Spleen (tissue), 11 donors: ENCODE measurements at regions not wholly inside any gene's neighbourhood (a gene's known extent, or its start where the extent isn't known, plus 50 kb on each side); places are given as distances from the start of the nearest gene placed in this dataset.
A peak's percentile ranks its signal among the peaks of the same experiment; 100 is the strongest.

Experiments used
- DNase-seq: peaks from one replicate; pipeline ENCODE4 v3.0.0-alpha.2; 2020
- H3K27ac ChIP-seq, 8 donors: fragments of 200-600 bp; sonication (generic) in 7 of 8; 1 replicate in 4 of 8; 2 replicates in 4 of 8; pipeline versions ENCODE4 v1.5.0 to v1.8.0; 2016 to 2021; ENCODE audit warnings: inconsistent platforms in 4 of 8, mild to moderate bottlenecking in 4 of 8, moderate library complexity in 1 of 8
- H3K27me3 ChIP-seq, 7 donors: fragments of 200-600 bp; sonication (generic) in 6 of 7; replicated peaks in 1 of 7; 1 replicate in 4 of 7; 2 replicates in 3 of 7; pipeline versions ENCODE4 v1.5.0 to v1.8.0; 2016 to 2021; ENCODE audit warnings: inconsistent platforms in 3 of 7, mild to moderate bottlenecking in 1 of 7
- H3K36me3 ChIP-seq, 6 donors: fragments of 200-600 bp; sonication (generic) in 5 of 6; 1 replicate in 4 of 6; 2 replicates in 2 of 6; pipeline versions ENCODE4 v1.5.0 to v1.8.0; 2016 to 2021; ENCODE audit warnings: inconsistent platforms in 2 of 6
- H3K4me1 ChIP-seq, 6 donors: fragments of 200-600 bp; sonication (generic) in 5 of 6; 1 replicate in 3 of 6; 2 replicates in 3 of 6; pipeline versions ENCODE4 v1.5.0 to v1.8.0; 2016 to 2021; ENCODE audit warnings: inconsistent platforms in 3 of 6
- H3K4me3 ChIP-seq, 8 donors: fragments of 200-600 bp; sonication (generic) in 7 of 8; 1 replicate in 4 of 8; 2 replicates in 4 of 8; pipeline versions ENCODE4 v1.5.0 to v1.8.0; 2016 to 2021; ENCODE audit warnings: inconsistent platforms in 4 of 8, mild to moderate bottlenecking in 4 of 8, moderate library complexity in 2 of 8
- H3K9me3 ChIP-seq, 8 donors: fragments of 200-600 bp; sonication (generic) in 7 of 8; 1 replicate in 4 of 8; 2 replicates in 4 of 8; pipeline versions ENCODE4 v1.5.0 to v1.8.0; 2016 to 2021; ENCODE audit warnings: inconsistent platforms in 4 of 8
- CTCF ChIP-seq, 11 experiments: fragments of 200-600 bp in 7 of 11; fragments of 450-650 bp in 4 of 11; sonication (generic) in 4 of 11; IDR thresholded peaks in 8 of 11; conservative IDR thresholded peaks in 3 of 11; 1 replicate in 7 of 11; 2 replicates in 4 of 11; pipeline versions ENCODE4 v1.4.0 to v1.8.0; 2016 to 2021; ENCODE audit warnings: antibody characterized with exemption in 11 of 11, inconsistent platforms in 4 of 11, mild to moderate bottlenecking in 1 of 11
- POLR2A ChIP-seq, 3 donors: fragments of 450-650 bp; IDR thresholded peaks; one replicate each; pipeline ENCODE4 v1.5.1; 2017; ENCODE audit warnings: antibody characterized with exemption in 3 of 3, mild to moderate bottlenecking in 1 of 3
- POLR2AphosphoS5 ChIP-seq, 3 donors: sonication (generic); formaldehyde crosslinking; IDR thresholded peaks; one replicate each; pipeline ENCODE4 v1.5.1; 2017; ENCODE audit warnings: antibody characterized with exemption in 3 of 3
- WGBS, 5 donors: extraction: QIAGEN DNeasy Blood & Tissue Kit in 3 of 5; methylation state at CpG; one replicate each; pipeline versions ENCODE4 v1.1.5 to v1.1.7; 2013 to 2018; 5-methylcytosine and 5-hydroxymethylcytosine counted together
- intact Hi-C: fragments of 100-400 bp; cut with DNase I; formaldehyde crosslinking; loops from one replicate; pipeline ENCODE4 v1.15.0; 2023; ENCODE audit warnings: low total_unique reads
- donor health status: healthy with polysubstance abuse.
- donor health status: DM: no; HTN: no; CAD: no; lungs with moderate emphysema.
- donor health status: DM: no; HTN: no; CAD: no.
- donor health status: Bipolar disorder and iron deficiency.
- donor health status: healthy.
- donor health status: DM: no; HTN: no; CAD: no.
- donor health status: DM: yes; HTN: yes; CAD: no.

DNA sequence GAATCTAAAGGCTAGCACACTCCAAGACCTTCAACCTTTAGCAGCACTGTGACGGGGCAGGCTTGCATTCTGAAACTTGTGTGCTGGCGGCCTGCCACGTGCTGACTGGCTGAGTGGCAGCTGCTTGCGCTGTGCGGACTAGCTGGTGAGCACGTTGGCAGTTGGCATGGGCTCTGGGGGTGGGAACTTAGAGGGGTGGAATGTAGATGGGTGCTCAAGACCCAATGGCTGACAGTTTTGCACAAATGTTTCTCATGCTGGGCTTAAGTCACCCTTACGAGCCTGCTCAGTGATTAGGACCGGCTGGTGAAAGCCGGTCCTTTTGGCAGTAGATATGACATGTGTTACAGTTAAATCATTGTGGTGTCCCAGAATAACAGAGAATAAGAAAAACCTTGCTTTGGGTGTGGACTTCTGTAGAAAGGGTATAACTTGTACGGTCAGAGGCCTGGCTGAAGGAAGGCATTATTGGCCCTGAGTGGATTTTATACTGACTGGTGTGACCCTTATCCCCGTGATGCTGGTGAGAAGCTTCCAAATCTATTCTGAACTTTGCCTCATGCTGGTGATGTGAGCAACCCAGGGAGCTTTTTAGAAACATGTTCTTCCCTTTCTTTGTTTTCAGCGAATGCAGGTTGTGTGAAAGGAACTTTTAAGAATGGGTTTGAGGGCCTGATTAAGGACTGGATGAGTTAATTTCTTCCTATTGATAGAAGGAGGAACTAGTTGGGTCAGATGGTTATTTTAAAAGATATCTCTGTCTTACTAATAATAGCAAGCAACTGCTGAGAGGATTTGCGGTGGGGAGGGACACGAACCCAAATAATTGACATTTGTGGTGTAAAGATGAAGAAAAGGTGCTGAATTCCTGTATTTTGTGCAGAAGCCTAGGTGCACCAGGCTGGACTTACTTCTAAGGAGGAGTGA lies 107.4 kb upstream of the SLC4A4 start:
- Histone ChIP-seq H3K27ac (no peak overlapping the region), H3K4me3 (no peak overlapping the region)
- no peak for DNase-seq

DNA sequence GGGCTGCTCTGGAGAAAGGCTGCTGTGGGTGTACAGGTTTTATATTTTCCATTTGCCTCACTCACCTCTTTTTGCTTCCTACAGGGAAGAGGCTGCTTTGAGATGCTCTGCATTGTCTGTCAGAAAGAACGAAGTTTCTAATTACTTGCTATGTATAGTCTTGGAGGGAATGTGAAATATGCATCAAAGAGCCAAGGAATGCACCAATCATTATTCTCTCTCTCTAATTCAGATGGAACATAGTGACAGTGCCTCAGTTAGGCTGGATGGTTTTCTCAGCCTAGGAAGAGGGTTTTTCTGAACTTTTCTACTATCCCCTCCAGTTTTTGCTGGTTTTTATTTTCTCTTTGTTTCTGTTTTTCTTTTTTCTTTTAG lies 106.8 kb upstream of the SLC4A4 start:
- Histone ChIP-seq H3K4me3 (no peak overlapping the region), H3K4me1 (peaks cover 0 to 16% (median 0%) of the 10 kb centered on the region in 6 donors), H3K27me3 (no peaks in the 10 kb centered on the region), H3K36me3 (no peaks in the 10 kb centered on the region), H3K9me3 (no peaks in the 10 kb centered on the region), H3K27ac (no peak overlapping the region)
- intact Hi-C loops = no loop called here
- DNase-seq = no peak
- 60 to 94% (median 67%) methylated on average over 1 of the region's 1 CpG for WGBS, 5 donors
- TF ChIP-seq POLR2A (IDR thresholded peaks at IDR 0.05) = no peak

More for the DNA sequence above, 107.4 kb upstream of the SLC4A4 start:
- TF ChIP-seq POLR2AphosphoS5 (IDR thresholded peaks at IDR 0.05) = peak in 2 of 3 donors; percentile 44 to 45
- no peak for TF ChIP-seq CTCF (IDR thresholded peaks at IDR 0.05 in 8 of 11, conservative IDR thresholded peaks at IDR 0.05 in 3 of 11)
- Histone ChIP-seq H3K4me1 (peaks cover 0 to 16% (median 0%) of the 10 kb centered on the region in 6 donors), H3K9me3 (no peaks in the 10 kb centered on the region), H3K36me3 (no peaks in the 10 kb centered on the region), H3K27me3 (no peaks in the 10 kb centered on the region)
- 69 to 79% (median 74%) methylated on average over 14 of the region's 14 CpGs for WGBS, 5 donors
- intact Hi-C loops = no loop called here

DNA sequence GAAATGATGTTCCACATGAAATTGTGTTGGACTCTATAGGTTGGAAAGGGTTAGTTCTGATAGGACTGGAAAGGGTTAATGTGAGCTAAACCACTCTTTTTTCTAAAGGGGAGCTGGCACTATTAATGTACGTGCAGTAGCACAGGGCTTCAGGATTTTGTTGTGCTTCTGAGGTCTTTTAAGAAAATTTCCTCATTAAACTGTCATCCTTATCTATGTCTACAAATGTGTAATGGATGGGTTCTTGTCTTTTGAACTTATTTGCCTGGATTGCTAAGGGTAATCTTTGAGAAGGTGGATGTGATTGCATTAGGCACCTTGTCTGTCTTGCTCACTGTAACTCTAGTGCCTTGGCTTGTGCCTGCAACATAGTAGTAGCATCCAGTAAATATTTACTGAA lies 106.0 kb upstream of the SLC4A4 start:
- DNase-seq = no peak

GRCh38 chr4:71235311-71236201 lies 103.3 kb upstream of the SLC4A4 start:
- no peaks in the 10 kb centered on the region for H3K36me3 ChIP-seq
- H3K4me1 ChIP-seq = peaks cover 0 to 8% (median 0%) of the 10 kb centered on the region in 6 donors
- H3K9me3 ChIP-seq = no peaks in the 10 kb centered on the region
- no peak overlapping the region for H3K4me3 ChIP-seq
- intact Hi-C loops = no loop called here
- no peak overlapping the region for H3K27ac ChIP-seq
- DNase-seq = no peak
- H3K27me3 ChIP-seq = no peaks in the 10 kb centered on the region
- WGBS, 5 donors = 63 to 73% (median 66%) methylated on average over 12 of the region's 12 CpGs
- TF ChIP-seq POLR2A (IDR thresholded peaks at IDR 0.05) = no peak
- no peak for TF ChIP-seq POLR2AphosphoS5 (IDR thresholded peaks at IDR 0.05)
- no peak for TF ChIP-seq CTCF (IDR thresholded peaks at IDR 0.05 in 8 of 11, conservative IDR thresholded peaks at IDR 0.05 in 3 of 11)

More for the DNA sequence above, 106.0 kb upstream of the SLC4A4 start:
- WGBS, 5 donors = 52 to 69% (median 63%) methylated on average over 1 of the region's 1 CpG
- Histone ChIP-seq H3K36me3 (no peaks in the 10 kb centered on the region), H3K4me1 (peaks cover 0 to 16% (median 0%) of the 10 kb centered on the region in 6 donors), H3K27ac (no peak overlapping the region), H3K27me3 (no peaks in the 10 kb centered on the region), H3K4me3 (no peak overlapping the region), H3K9me3 (no peaks in the 10 kb centered on the region)
- TF ChIP-seq CTCF (IDR thresholded peaks at IDR 0.05 in 8 of 11, conservative IDR thresholded peaks at IDR 0.05 in 3 of 11) (no peak), POLR2AphosphoS5 (IDR thresholded peaks at IDR 0.05) (no peak), POLR2A (IDR thresholded peaks at IDR 0.05) (no peak)
- intact Hi-C loops = no loop called here
